ENCODE measurements at regions not wholly inside any gene's neighbourhood (a gene's known extent, or its start where the extent isn't known, plus 50 kb on each side); places are given as distances from the start of the nearest gene placed in this dataset.
A peak's percentile ranks its signal among the peaks of the same experiment; 100 is the strongest.

- DNase-seq (no peak), FAIRE-seq (no peak)
- WGBS, 3 donors = 35 to 61% (median 57%) methylated on average over 2 of the region's 2 CpGs
- H3K9me3 ChIP-seq (ENCODE audit: control insufficient read depth in 2 of 2, insufficient read depth in 1 of 2, low read depth in 1 of 2, low read length in 1 of 2) = no peaks in the 10 kb centered on the region
- H3K4me1 ChIP-seq (ENCODE audit: control insufficient read depth in 3 of 3, insufficient read depth in 2 of 3, low read depth in 1 of 3, low read length in 2 of 3) = peaks cover 0 to 12% (median 2%) of the 10 kb centered on the region in 3 donors
- no peaks in the 10 kb centered on the region for H3K36me3 ChIP-seq (ENCODE audit: control insufficient read depth in 3 of 3, insufficient read depth in 2 of 3, low read depth in 1 of 3, low read length in 3 of 3)
- no peaks in the 10 kb centered on the region for H3K27me3 ChIP-seq (ENCODE audit: control insufficient read depth in 3 of 3, insufficient read depth in 3 of 3, low read length in 3 of 3)
- H3K27ac ChIP-seq (ENCODE audit: low read depth in 1 of 3, low read length in 2 of 3) = no peak overlapping the region
- no peak overlapping the region for H3K4me3 ChIP-seq (ENCODE audit: low read depth in 1 of 3, low read length in 3 of 3)
Measured at GRCh38 chr15:69758291-69758771, 305.7 kb downstream of the RPLP1 start.

DNA sequence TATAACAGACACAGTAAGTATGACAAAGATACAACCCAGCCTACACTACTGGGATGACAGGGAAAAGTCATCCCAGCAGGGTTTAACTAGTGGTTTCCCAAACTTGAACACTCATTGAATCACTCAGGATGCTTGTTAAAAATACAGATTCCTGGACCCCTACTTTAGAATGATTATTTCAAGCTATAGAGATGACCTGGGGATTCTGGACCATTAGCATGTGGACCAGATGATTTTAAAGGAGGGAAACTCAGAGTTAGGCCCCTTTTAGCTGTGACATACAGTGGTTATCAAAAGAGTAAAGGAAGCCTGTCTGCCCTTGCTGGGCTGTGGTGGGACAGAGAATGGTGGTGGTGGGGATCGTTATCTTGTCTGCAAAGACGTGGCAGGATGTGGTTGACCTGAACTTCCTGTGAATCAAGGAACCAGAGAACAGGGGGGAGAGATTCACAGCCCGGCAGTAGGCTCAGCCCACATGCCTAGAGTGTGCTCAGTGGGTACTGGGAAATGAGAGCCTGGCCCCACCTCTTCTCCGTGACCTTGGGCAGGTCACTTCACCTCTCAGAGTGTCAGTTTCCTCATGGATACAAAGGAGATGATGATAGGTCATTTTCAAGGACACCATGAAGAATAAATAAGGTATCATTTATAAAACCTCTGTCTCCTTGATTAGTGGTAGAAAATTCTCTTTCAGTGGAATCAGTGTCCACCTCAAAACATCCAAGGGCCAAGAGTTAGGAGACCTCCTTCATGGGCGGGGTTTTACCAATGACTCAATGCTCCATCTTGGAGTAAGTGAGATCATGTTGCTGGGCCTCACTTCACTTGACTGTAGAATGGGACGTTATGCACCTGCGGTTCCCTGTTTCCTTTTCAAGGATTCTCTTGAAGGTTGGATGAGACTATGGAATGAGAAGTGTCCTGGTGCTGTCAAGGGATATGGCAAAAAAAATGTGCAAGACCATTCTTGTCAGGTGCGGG is 306.5 kb downstream of the RPLP1 start:
- peaks cover 0 to 12% (median 2%) of the 10 kb centered on the region in 3 donors for H3K4me1 ChIP-seq (ENCODE audit: control insufficient read depth in 3 of 3, insufficient read depth in 2 of 3, low read depth in 1 of 3, low read length in 2 of 3)
- H3K36me3 ChIP-seq (ENCODE audit: control insufficient read depth in 3 of 3, insufficient read depth in 2 of 3, low read depth in 1 of 3, low read length in 3 of 3) = no peaks in the 10 kb centered on the region
- peak in 1 of 2 donors; percentile 70 for DNase-seq
- no peak overlapping the region for H3K27ac ChIP-seq (ENCODE audit: low read depth in 1 of 3, low read length in 2 of 3)
- no peaks in the 10 kb centered on the region for H3K9me3 ChIP-seq (ENCODE audit: control insufficient read depth in 2 of 2, insufficient read depth in 1 of 2, low read depth in 1 of 2, low read length in 1 of 2)
- FAIRE-seq = no peak
- peaks cover 0 to 2% (median 0%) of the 10 kb centered on the region in 3 donors for H3K27me3 ChIP-seq (ENCODE audit: control insufficient read depth in 3 of 3, insufficient read depth in 3 of 3, low read length in 3 of 3)
- whole genome bisulfite sequencing, 3 donors = 70 to 88% (median 74%) methylated on average over 8 of the region's 8 CpGs
- H3K4me3 ChIP-seq (ENCODE audit: low read depth in 1 of 3, low read length in 3 of 3) = no peak overlapping the region

- no peaks in the 10 kb centered on the region for H3K9me3 ChIP-seq (ENCODE audit: control insufficient read depth in 2 of 2, insufficient read depth in 1 of 2, low read depth in 1 of 2, low read length in 1 of 2)
- FAIRE-seq = no peak
- H3K4me3 ChIP-seq (ENCODE audit: low read depth in 1 of 3, low read length in 3 of 3) = no peak overlapping the region
- no peak for DNase-seq
- 52 to 58% (median 54%) methylated on average over 3 of the region's 3 CpGs for whole genome bisulfite sequencing, 3 donors
- H3K36me3 ChIP-seq (ENCODE audit: control insufficient read depth in 3 of 3, insufficient read depth in 2 of 3, low read depth in 1 of 3, low read length in 3 of 3) = no peaks in the 10 kb centered on the region
- peaks cover 0 to 12% (median 2%) of the 10 kb centered on the region in 3 donors for H3K4me1 ChIP-seq (ENCODE audit: control insufficient read depth in 3 of 3, insufficient read depth in 2 of 3, low read depth in 1 of 3, low read length in 2 of 3)
- peak overlapping the region in 1 of 3 donors; percentile 11 for H3K27ac ChIP-seq (ENCODE audit: low read depth in 1 of 3, low read length in 2 of 3)
- H3K27me3 ChIP-seq (ENCODE audit: control insufficient read depth in 3 of 3, insufficient read depth in 3 of 3, low read length in 3 of 3) = peaks cover 0 to 4% (median 0%) of the 10 kb centered on the region in 3 donors
Measured at GRCh38 chr15:69760258-69760845, 307.7 kb downstream of the RPLP1 start.

- H3K27ac ChIP-seq (ENCODE audit: low read depth in 1 of 3, low read length in 2 of 3) = no peak overlapping the region
- no peak overlapping the region for H3K4me3 ChIP-seq (ENCODE audit: low read depth in 1 of 3, low read length in 3 of 3)
- H3K4me1 ChIP-seq (ENCODE audit: control insufficient read depth in 3 of 3, insufficient read depth in 2 of 3, low read depth in 1 of 3, low read length in 2 of 3) = peaks cover 0 to 7% (median 2%) of the 10 kb centered on the region in 3 donors
- H3K9me3 ChIP-seq (ENCODE audit: control insufficient read depth in 2 of 2, insufficient read depth in 1 of 2, low read depth in 1 of 2, low read length in 1 of 2) = no peaks in the 10 kb centered on the region
- H3K36me3 ChIP-seq (ENCODE audit: control insufficient read depth in 3 of 3, insufficient read depth in 2 of 3, low read depth in 1 of 3, low read length in 3 of 3) = no peaks in the 10 kb centered on the region
- WGBS, 3 donors = 50 to 60% (median 51%) methylated on average over 7 of the region's 7 CpGs
- DNase-seq (peak; percentile 36 to 46), FAIRE-seq (no peak)
- peaks cover 0 to 4% (median 0%) of the 10 kb centered on the region in 3 donors for H3K27me3 ChIP-seq (ENCODE audit: control insufficient read depth in 3 of 3, insufficient read depth in 3 of 3, low read length in 3 of 3)
Measured at GRCh38 chr15:69760890-69761568, 308.4 kb downstream of the RPLP1 start.

DNA sequence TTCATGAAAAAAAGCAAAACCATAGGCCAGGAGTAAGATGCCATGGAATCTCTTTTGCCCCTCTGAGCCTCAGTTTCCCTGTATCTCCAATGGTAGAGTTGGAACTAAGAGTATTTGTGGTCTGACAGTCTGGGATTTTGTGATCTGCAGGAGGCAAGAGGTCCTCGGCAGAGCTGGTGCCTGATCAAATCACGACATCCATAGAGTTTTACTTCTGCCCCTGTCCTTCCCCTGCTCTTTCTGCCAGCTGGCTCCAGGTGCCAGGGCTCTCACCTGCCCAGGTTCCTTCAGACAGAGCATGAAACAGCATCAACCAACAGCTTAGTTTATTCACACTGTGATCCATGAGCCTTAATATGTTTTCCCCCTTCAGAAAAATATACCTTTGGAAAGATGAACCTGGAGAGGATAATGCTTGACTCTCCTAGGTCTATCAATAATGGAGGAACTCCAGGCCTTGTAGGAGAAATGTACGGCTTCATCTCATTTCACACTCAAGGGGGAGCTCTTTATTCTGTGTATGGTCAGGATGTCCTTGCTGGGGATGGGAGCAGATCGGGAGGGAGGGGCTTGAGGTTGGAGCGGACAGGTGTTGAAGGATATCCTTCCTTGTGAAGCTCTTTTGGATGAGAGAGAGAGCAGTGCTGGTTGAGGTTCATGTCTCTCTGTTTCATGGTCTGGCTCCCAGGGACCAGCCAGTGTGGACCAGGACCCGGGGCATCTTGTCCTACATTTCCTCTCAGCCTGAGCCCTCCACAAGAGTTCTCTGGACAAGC is 309.9 kb downstream of the RPLP1 start:
- FAIRE-seq = no peak
- Histone ChIP-seq H3K4me1 (ENCODE audit: control insufficient read depth in 3 of 3, insufficient read depth in 2 of 3, low read depth in 1 of 3, low read length in 2 of 3) (peaks cover 0 to 7% (median 2%) of the 10 kb centered on the region in 3 donors), H3K4me3 (ENCODE audit: low read depth in 1 of 3, low read length in 3 of 3) (no peak overlapping the region), H3K27ac (ENCODE audit: low read depth in 1 of 3, low read length in 2 of 3) (no peak overlapping the region), H3K36me3 (ENCODE audit: control insufficient read depth in 3 of 3, insufficient read depth in 2 of 3, low read depth in 1 of 3, low read length in 3 of 3) (no peaks in the 10 kb centered on the region), H3K9me3 (ENCODE audit: control insufficient read depth in 2 of 2, insufficient read depth in 1 of 2, low read depth in 1 of 2, low read length in 1 of 2) (no peaks in the 10 kb centered on the region), H3K27me3 (ENCODE audit: control insufficient read depth in 3 of 3, insufficient read depth in 3 of 3, low read length in 3 of 3) (peaks cover 0 to 4% (median 0%) of the 10 kb centered on the region in 3 donors)
- DNase-seq = peak in 1 of 2 donors; percentile 23
- 70 to 84% (median 82%) methylated on average over 6 of the region's 6 CpGs for WGBS, 3 donors

- 74 to 92% (median 83%) methylated on average over 3 of the region's 3 CpGs for WGBS, 3 donors
- H3K27me3 ChIP-seq (ENCODE audit: control insufficient read depth in 3 of 3, insufficient read depth in 3 of 3, low read length in 3 of 3) = peaks cover 0 to 4% (median 0%) of the 10 kb centered on the region in 3 donors
- H3K4me3 ChIP-seq (ENCODE audit: low read depth in 1 of 3, low read length in 3 of 3) = no peak overlapping the region
- FAIRE-seq = no peak
- no peak overlapping the region for H3K27ac ChIP-seq (ENCODE audit: low read depth in 1 of 3, low read length in 2 of 3)
- no peaks in the 10 kb centered on the region for H3K36me3 ChIP-seq (ENCODE audit: control insufficient read depth in 3 of 3, insufficient read depth in 2 of 3, low read depth in 1 of 3, low read length in 3 of 3)
- H3K4me1 ChIP-seq (ENCODE audit: control insufficient read depth in 3 of 3, insufficient read depth in 2 of 3, low read depth in 1 of 3, low read length in 2 of 3) = peaks cover 0 to 7% (median 2%) of the 10 kb centered on the region in 3 donors
- H3K9me3 ChIP-seq (ENCODE audit: control insufficient read depth in 2 of 2, insufficient read depth in 1 of 2, low read depth in 1 of 2, low read length in 1 of 2) = no peaks in the 10 kb centered on the region
- DNase-seq = no peak
Measured at GRCh38 chr15:69763831-69764230, 311.2 kb downstream of the RPLP1 start.

DNA sequence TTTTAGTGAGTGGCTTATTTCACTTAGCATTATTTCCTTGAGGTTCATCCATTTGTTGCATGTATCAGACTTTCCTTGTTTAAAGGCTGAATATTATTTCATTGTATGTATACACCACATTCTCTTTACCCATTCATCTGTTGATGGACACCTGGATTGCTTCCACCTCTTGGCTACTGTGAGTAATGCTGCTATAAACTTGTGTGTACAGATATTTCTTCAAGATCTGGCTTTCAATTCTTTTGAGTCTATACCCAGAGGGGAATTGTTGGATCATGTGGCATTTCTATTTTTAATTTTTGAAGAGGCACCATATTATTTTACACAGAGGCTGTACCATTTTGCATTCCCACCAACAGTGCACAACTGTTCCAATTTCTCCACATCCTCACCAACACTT is 313.5 kb downstream of the RPLP1 start:
- DNase-seq (no peak), FAIRE-seq (no peak)
- no peaks in the 10 kb centered on the region for H3K4me1 ChIP-seq (ENCODE audit: control insufficient read depth in 3 of 3, insufficient read depth in 2 of 3, low read depth in 1 of 3, low read length in 2 of 3)
- no peak overlapping the region for H3K4me3 ChIP-seq (ENCODE audit: low read depth in 1 of 3, low read length in 3 of 3)
- H3K9me3 ChIP-seq (ENCODE audit: control insufficient read depth in 2 of 2, insufficient read depth in 1 of 2, low read depth in 1 of 2, low read length in 1 of 2) = no peaks in the 10 kb centered on the region
- peaks cover 0 to 4% (median 0%) of the 10 kb centered on the region in 3 donors for H3K27me3 ChIP-seq (ENCODE audit: control insufficient read depth in 3 of 3, insufficient read depth in 3 of 3, low read length in 3 of 3)
- no peak overlapping the region for H3K27ac ChIP-seq (ENCODE audit: low read depth in 1 of 3, low read length in 2 of 3)
- H3K36me3 ChIP-seq (ENCODE audit: control insufficient read depth in 3 of 3, insufficient read depth in 2 of 3, low read depth in 1 of 3, low read length in 3 of 3) = no peaks in the 10 kb centered on the region

All from small intestine (tissue), 7 donors.